ENCODE measurements at regions not wholly inside any gene's neighbourhood (a gene's known extent, or its start where the extent isn't known, plus 50 kb on each side); places are given as distances from the start of the nearest gene placed in this dataset.
"Not testable (repeated sequence)": the region's sequence is repeated elsewhere in the genome, so short reads cannot be mapped to it uniquely, and the experiment has no call there.

- in situ Hi-C loops (cut with HindIII; ENCODE audit: low pct_unique_long_range_greater_than_20kb, low sequenced_read_pairs): no loop called here
- DNase-seq (ENCODE audit: low read depth, low spot score): no peak
Observed at GRCh38 chr12:107826276-107826675, 51.8 kb downstream of the ASCL4 start.

GRCh38 chr12:107829271-107829670 is 54.8 kb downstream of the ASCL4 start:
- in situ Hi-C loops (cut with HindIII; ENCODE audit: low pct_unique_long_range_greater_than_20kb, low sequenced_read_pairs): no loop called here
- DNase-seq (ENCODE audit: low read depth, low spot score): no peak

GRCh38 chr12:107832441-107832840 is 57.9 kb downstream of the ASCL4 start:
- DNase-seq (ENCODE audit: low read depth, low spot score): no peak
- in situ Hi-C loops (cut with HindIII; ENCODE audit: low pct_unique_long_range_greater_than_20kb, low sequenced_read_pairs): no loop called here

GRCh38 chr12:107840186-107840585 is 65.7 kb downstream of the ASCL4 start:
- in situ Hi-C loops (cut with HindIII; ENCODE audit: low pct_unique_long_range_greater_than_20kb, low sequenced_read_pairs): no loop called here
- no peak for DNase-seq (ENCODE audit: low read depth, low spot score)

- in situ Hi-C loops (cut with HindIII; ENCODE audit: low pct_unique_long_range_greater_than_20kb, low sequenced_read_pairs): no loop called here
- no peak for DNase-seq (ENCODE audit: low read depth, low spot score)
Observed at GRCh38 chr12:107843351-107844311, 69.1 kb downstream of the ASCL4 start.

GRCh38 chr12:107844312-107844921 is 69.9 kb downstream of the ASCL4 start:
- in situ Hi-C loops (cut with HindIII; ENCODE audit: low pct_unique_long_range_greater_than_20kb, low sequenced_read_pairs): no loop called here

GRCh38 chr12:107845226-107845979 is 70.9 kb downstream of the ASCL4 start:
- in situ Hi-C loops (cut with HindIII; ENCODE audit: low pct_unique_long_range_greater_than_20kb, low sequenced_read_pairs): no loop called here
- DNase-seq (ENCODE audit: low read depth, low spot score): no peak

More at GRCh38 chr12:107844312-107844921, 69.9 kb downstream of the ASCL4 start:
- no peak for DNase-seq (ENCODE audit: low read depth, low spot score)

GRCh38 chr12:107845980-107846659 is 71.6 kb downstream of the ASCL4 start:
- in situ Hi-C loops (cut with HindIII; ENCODE audit: low pct_unique_long_range_greater_than_20kb, low sequenced_read_pairs): no loop called here
- no peak for DNase-seq (ENCODE audit: low read depth, low spot score)

- no peak for DNase-seq (ENCODE audit: low read depth, low spot score)
- in situ Hi-C loops (cut with HindIII; ENCODE audit: low pct_unique_long_range_greater_than_20kb, low sequenced_read_pairs): no loop called here
Observed at GRCh38 chr12:107847430-107847829, 72.9 kb downstream of the ASCL4 start.

- in situ Hi-C loops (cut with HindIII; ENCODE audit: low pct_unique_long_range_greater_than_20kb, low sequenced_read_pairs): no loop called here
- DNase-seq (ENCODE audit: low read depth, low spot score): no peak
Observed at GRCh38 chr12:107847830-107848229, 73.3 kb downstream of the ASCL4 start.

- no peak for DNase-seq (ENCODE audit: low read depth, low spot score)
- in situ Hi-C loops (cut with HindIII; ENCODE audit: low pct_unique_long_range_greater_than_20kb, low sequenced_read_pairs): no loop called here
Observed at GRCh38 chr12:107853479-107853878, 79.0 kb downstream of the ASCL4 start.

- no peak for DNase-seq (ENCODE audit: low read depth, low spot score)
- in situ Hi-C loops (cut with HindIII; ENCODE audit: low pct_unique_long_range_greater_than_20kb, low sequenced_read_pairs): no loop called here
Observed at GRCh38 chr12:107855471-107855870, 81.0 kb downstream of the ASCL4 start.

GRCh38 chr12:107856096-107856495 is 81.6 kb downstream of the ASCL4 start:
- no peak for DNase-seq (ENCODE audit: low read depth, low spot score)
- in situ Hi-C loops (cut with HindIII; ENCODE audit: low pct_unique_long_range_greater_than_20kb, low sequenced_read_pairs): no loop called here

GRCh38 chr12:107857191-107857590 is 82.7 kb downstream of the ASCL4 start:
- in situ Hi-C loops (cut with HindIII; ENCODE audit: low pct_unique_long_range_greater_than_20kb, low sequenced_read_pairs): no loop called here
- no peak for DNase-seq (ENCODE audit: low read depth, low spot score)

- in situ Hi-C loops (cut with HindIII; ENCODE audit: low pct_unique_long_range_greater_than_20kb, low sequenced_read_pairs): no loop called here
- DNase-seq (ENCODE audit: low read depth, low spot score): no peak
Observed at GRCh38 chr12:107859367-107859766, 84.9 kb downstream of the ASCL4 start.

GRCh38 chr12:107864235-107864634 is 89.7 kb downstream of the ASCL4 start:
- no peak for DNase-seq (ENCODE audit: low read depth, low spot score)
- in situ Hi-C loops (cut with HindIII; ENCODE audit: low pct_unique_long_range_greater_than_20kb, low sequenced_read_pairs): no loop called here

GRCh38 chr12:107864727-107865126 is 90.2 kb downstream of the ASCL4 start:
- DNase-seq (ENCODE audit: low read depth, low spot score); in situ Hi-C loops (cut with HindIII; ENCODE audit: low pct_unique_long_range_greater_than_20kb, low sequenced_read_pairs): not testable (repeated sequence)

GRCh38 chr12:107873223-107873622 is 98.7 kb downstream of the ASCL4 start:
- no peak for DNase-seq (ENCODE audit: low read depth, low spot score)
- in situ Hi-C loops (cut with HindIII; ENCODE audit: low pct_unique_long_range_greater_than_20kb, low sequenced_read_pairs): no loop called here
